DOHH2 (cell line): ENCODE measurements at regions not wholly inside any gene's neighbourhood (a gene's known extent, or its start where the extent isn't known, plus 50 kb on each side); places are given as distances from the start of the nearest gene placed in this dataset.

Source experiments
- CTCF ChIP-seq: fragments of 200-600 bp; sonication (generic); IDR thresholded peaks from one replicate; pipeline ENCODE4 v1.5.1; 2014; ENCODE audit warnings: antibody characterized with exemption, mild to moderate bottlenecking, low read depth, low read length; ENCODE audit not compliant: poor library complexity, severe bottlenecking
- EZH2phosphoT487 ChIP-seq: fragments of 200-600 bp; sonication (generic); IDR thresholded peaks from 2 replicates; pipeline ENCODE4 v1.6.1; 2017; ENCODE audit warnings: borderline replicate concordance, mild to moderate bottlenecking, antibody characterized with exemption, low read length, moderate library complexity, mixed read lengths

GRCh38 chr3:22923711-22924110 is 279.4 kb upstream of the UBE2E2 start:
- TF ChIP-seq CTCF: no peak
- TF ChIP-seq EZH2phosphoT487: no peak
